GM12878 (cell line): ENCODE measurements at regions not wholly inside any gene's neighbourhood (a gene's known extent, or its start where the extent isn't known, plus 50 kb on each side); places are given as distances from the start of the nearest gene placed in this dataset.

ENCODE experiments used
- ATAC-seq: fragments of 200-7000 bp; cut with Tn5 transposase; 3 replicates; pipeline ENCODE4 v1.9.1; 2020; ENCODE audit warnings: mild to moderate bottlenecking, moderate library complexity
- BruUV-seq: library from RNA; stranded (reverse); fragments of 400-500 nt; replicated peaks from 2 replicates; lab custom pipeline; 2021; lab: Mats Ljungman, UMichigan
- CTCF ChIA-PET: fragments of 300-600 bp; sonication (Branson Sonifier 250); formaldehyde crosslinking; extraction: SDS; loops from one replicate; lab custom pipeline; 2021; ENCODE audit warnings: inconsistent platforms; lab: Yijun Ruan, JAX
- POLR2A ChIA-PET: fragments of 350-600 bp; formaldehyde crosslinking; extraction: SDS; loops from one replicate; lab custom pipeline; 2021; ENCODE audit warnings: inconsistent platforms; lab: Charles Lee
- RAD21 ChIA-PET: fragments of 300-600 bp; sonication (Branson Sonifier 250); formaldehyde crosslinking; loops from one replicate; lab custom pipeline; 2023; ENCODE audit warnings: antibody characterized with exemption; ENCODE audit not compliant: unreplicated experiment; lab: Charles Lee
- SMC1A ChIA-PET: fragments of 300-600 bp; sonication (Branson Sonifier 250); formaldehyde crosslinking; loops from one replicate; lab custom pipeline; 2023; ENCODE audit not compliant: unreplicated experiment, uncharacterized antibody; lab: Charles Lee
- DNase-seq: peaks from one replicate; pipeline ENCODE4 v3.0.0-alpha.2; 2011; ENCODE audit warnings: low read depth, low spot score
- FAIRE-seq: peaks from 3 replicates; lab custom pipeline; 2011; peaks lifted over from hg19 to GRCh38; lab: Jason Lieb, UNC
- H2AFZ ChIP-seq: 2 replicates; pipeline ENCODE4 v1.6.0; 2011; ENCODE audit warnings: low read depth, low read length, control low read depth; ENCODE audit not compliant: control insufficient read depth
- H3K27ac ChIP-seq: 2 replicates; pipeline ENCODE4 v1.5.1; 2011; ENCODE audit warnings: control low read depth; ENCODE audit not compliant: control insufficient read depth, insufficient read depth
- H3K27me3 ChIP-seq, 2 experiments: replicated peaks in 1 of 2; 2 replicates each; pipeline versions ENCODE4 v1.6.0 to v1.6.1; 2011; ENCODE audit warnings: low read length in 1 of 2; ENCODE audit not compliant: control insufficient read depth in 2 of 2, insufficient read depth in 2 of 2
- H3K36me3 ChIP-seq, 2 experiments: 2 replicates each; pipeline ENCODE4 v1.5.1; 2011; ENCODE audit warnings: low read length in 1 of 2; ENCODE audit not compliant: control insufficient read depth in 2 of 2, insufficient read depth in 2 of 2
- H3K4me1 ChIP-seq: 2 replicates; pipeline ENCODE4 v1.6.1; 2011; ENCODE audit warnings: mild to moderate bottlenecking, low read length, moderate library complexity, mixed read lengths; ENCODE audit not compliant: control insufficient read depth, insufficient read depth
- H3K4me2 ChIP-seq: 2 replicates; pipeline ENCODE4 v1.6.0; 2011; ENCODE audit warnings: control low read depth; ENCODE audit not compliant: control insufficient read depth, insufficient read depth
- H3K4me3 ChIP-seq: fragments of 200-600 bp; sonication (generic); 2 replicates; pipeline ENCODE4 v1.5.1; 2016
- H3K79me2 ChIP-seq: 2 replicates; pipeline ENCODE4 v1.6.0; 2011; ENCODE audit warnings: low read length; ENCODE audit not compliant: control insufficient read depth, insufficient read depth
- H3K9ac ChIP-seq: 2 replicates; pipeline ENCODE4 v1.8.0; 2011; ENCODE audit warnings: low read length, control low read depth, mixed read lengths; ENCODE audit not compliant: control insufficient read depth, insufficient read depth
- H3K9me3 ChIP-seq: replicated peaks from 3 replicates; pipeline ENCODE4 v1.5.1; 2011; ENCODE audit warnings: mild to moderate bottlenecking, low read length; ENCODE audit not compliant: control insufficient read depth, insufficient read depth
- H4K20me1 ChIP-seq: 2 replicates; pipeline ENCODE4 v1.6.0; 2011; ENCODE audit not compliant: control insufficient read depth, insufficient read depth
- ATF3 ChIP-seq: IDR thresholded peaks from 2 replicates; pipeline ENCODE4 v1.6.1; 2011; ENCODE audit warnings: low read depth, mild to moderate bottlenecking, low read length, moderate library complexity, borderline replicate concordance; ENCODE audit errors: extremely low read depth
- ATF7 ChIP-seq: fragments of 450-650 bp; IDR thresholded peaks from 2 replicates; pipeline ENCODE4 v1.6.1; 2016; ENCODE audit warnings: low read depth, mild to moderate bottlenecking
- CHD1 ChIP-seq: IDR thresholded peaks from 2 replicates; pipeline ENCODE4 v1.6.1; 2012; ENCODE audit warnings: low read depth, low read length, improper control_type of control experiment
- EED ChIP-seq: sonication (generic); IDR thresholded peaks from 2 replicates; pipeline ENCODE4 v1.6.1; 2016; ENCODE audit warnings: antibody characterized with exemption, low read depth
- GATAD2B ChIP-seq: fragments of 450-650 bp; conservative IDR thresholded peaks from 2 replicates; pipeline ENCODE4 v1.6.1; 2017; ENCODE audit warnings: low read depth, mild to moderate bottlenecking, moderate library complexity
- JUND ChIP-seq: IDR thresholded peaks from 2 replicates; pipeline ENCODE4 v1.6.1; 2012; ENCODE audit warnings: low read depth, mild to moderate bottlenecking, low read length, improper control_type of control experiment, moderate library complexity
- MAX ChIP-seq: IDR thresholded peaks from 2 replicates; pipeline ENCODE4 v1.6.1; 2012; ENCODE audit warnings: low read depth, low read length, improper control_type of control experiment
- NFYB ChIP-seq: IDR thresholded peaks from 2 replicates; pipeline ENCODE4 v1.6.1; 2011; ENCODE audit warnings: low read depth, mild to moderate bottlenecking, low read length, improper control_type of control experiment, moderate library complexity; ENCODE audit not compliant: insufficient read depth
- NKRF ChIP-seq: fragments of 450-650 bp; conservative IDR thresholded peaks from 2 replicates; pipeline ENCODE4 v1.6.1; 2017; ENCODE audit warnings: mild to moderate bottlenecking, moderate library complexity
- NRF1 ChIP-seq: conservative IDR thresholded peaks from 2 replicates; pipeline ENCODE4 v1.6.1; 2011; ENCODE audit warnings: mild to moderate bottlenecking, low read depth, low read length, improper control_type of control experiment
- PKNOX1 ChIP-seq: fragments of 450-650 bp; IDR thresholded peaks from 2 replicates; pipeline ENCODE4 v1.6.1; 2016; ENCODE audit warnings: mild to moderate bottlenecking
- PML ChIP-seq: IDR thresholded peaks from 2 replicates; pipeline ENCODE4 v1.6.1; 2012; ENCODE audit warnings: low read length, inconsistent platforms
- RAD21 ChIP-seq: IDR thresholded peaks from 2 replicates; pipeline ENCODE4 v1.6.1; 2011; ENCODE audit warnings: mild to moderate bottlenecking, low read depth, low read length, moderate library complexity; ENCODE audit not compliant: insufficient read depth
- SKIL ChIP-seq: fragments of 450-650 bp; IDR thresholded peaks from 2 replicates; pipeline ENCODE4 v1.6.1; 2017; ENCODE audit warnings: mild to moderate bottlenecking, low read depth, inconsistent platforms; ENCODE audit not compliant: poor library complexity, severe bottlenecking
- SP1 ChIP-seq: IDR thresholded peaks from one replicate; pipeline ENCODE4 v1.6.1; 2011; ENCODE audit warnings: low read depth, low read length
- SREBF2 ChIP-seq: IDR thresholded peaks from 2 replicates; pipeline ENCODE4 v1.6.1; 2012; ENCODE audit warnings: mild to moderate bottlenecking, low read length
- ZBED1 ChIP-seq: IDR thresholded peaks from 2 replicates; pipeline ENCODE4 v1.6.1; 2016; ENCODE audit warnings: borderline replicate concordance
- ZBTB33 ChIP-seq: fragments of 450-650 bp; IDR thresholded peaks from 2 replicates; pipeline ENCODE4 v1.6.1; 2017; ENCODE audit warnings: mild to moderate bottlenecking
- WGBS: methylation state at CpG from one replicate; pipeline ENCODE4 v1.1.6; 2016; ENCODE audit warnings: low lambda C conversion rate; ENCODE audit not compliant: insufficient replicate concordance, insufficient coverage; ENCODE audit errors: missing lambda C conversion rate; 5-methylcytosine and 5-hydroxymethylcytosine counted together
- in situ Hi-C: fragments of 300-500 bp; cut with MboI; formaldehyde crosslinking; loops from 9 replicates; pipeline ENCODE4 v1.14.3; 2018; ENCODE audit warnings: mixed read lengths
- intact Hi-C: fragments of 100-400 bp; cut with micrococcal nuclease; formaldehyde crosslinking; loops from one replicate; pipeline ENCODE4 v1.14.2; 2022; ENCODE audit not compliant: unreplicated experiment

GRCh38 chr6:21539621-21540100 lies 53.9 kb upstream of the SOX4 start:
- in situ Hi-C loops = no loop called here
- H3K79me2 ChIP-seq = no peaks in the 10 kb centered on the region
- H3K27me3 ChIP-seq = no peaks in the 10 kb centered on the region
- no peak overlapping the region for H2AFZ ChIP-seq
- H3K4me1 ChIP-seq = no peaks in the 10 kb centered on the region
- no peak for FAIRE-seq
- no peaks in the 10 kb centered on the region; the same call in 2 of the 3 replicates for H3K9me3 ChIP-seq
- intact Hi-C loops = no loop called here
- H3K4me3 ChIP-seq = no peak overlapping the region
- ChIA-PET POLR2A (no interaction called here), CTCF (interaction anchor here (0.6 kb wide), 1 partner anchor 69 kb away, joined by 3 read pairs; no protein-coding TSS in a partner anchor), SMC1A (no interaction called here), RAD21 (no interaction called here)
- ATAC-seq = no peak
- H4K20me1 ChIP-seq = no peaks in the 10 kb centered on the region
- no peak overlapping the region for H3K27ac ChIP-seq
- BruUV-seq = no TSS peak
- 7% methylated on average over 4 of the region's 4 CpGs for WGBS
- H3K4me2 ChIP-seq = no peak overlapping the region
- DNase-seq = no peak
- no peaks in the 10 kb centered on the region for H3K36me3 ChIP-seq
- no peak overlapping the region for H3K9ac ChIP-seq
- no peak for TF ChIP-seq SKIL
- TF ChIP-seq CHD1 = no peak
- no peak for TF ChIP-seq SP1
- no peak for TF ChIP-seq PML
- no peak for TF ChIP-seq ZBTB33
- TF ChIP-seq NRF1 = no peak
- TF ChIP-seq EED = no peak
- TF ChIP-seq GATAD2B = no peak
- no peak for TF ChIP-seq SREBF2
- no peak for TF ChIP-seq ATF7
- no peak for TF ChIP-seq JUND
- TF ChIP-seq ATF3 = no peak
- no peak for TF ChIP-seq RAD21
- TF ChIP-seq NFYB = no peak
- TF ChIP-seq NKRF = no peak
- TF ChIP-seq MAX = no peak
- TF ChIP-seq ZBED1 = no peak
- no peak for TF ChIP-seq PKNOX1
